Left cardiac atrium (tissue), 4 donors: ENCODE measurements at regions not wholly inside any gene's neighbourhood (a gene's known extent, or its start where the extent isn't known, plus 50 kb on each side); places are given as distances from the start of the nearest gene placed in this dataset.
A peak's percentile ranks its signal among the peaks of the same experiment; 100 is the strongest.

ENCODE experiments used
- ATAC-seq, 2 donors: fragments of 200-7000 bp; cut with Tn5 transposase; one replicate each; pipeline ENCODE4 v1.9.1; 2020; ENCODE audit warnings: mild to moderate bottlenecking in 2 of 2, moderate library complexity in 2 of 2
- DNase-seq: peaks from one replicate; pipeline ENCODE4 v3.0.0-alpha.2; 2020
- intact Hi-C, 2 donors: fragments of 100-400 bp; cut with DNase I; formaldehyde crosslinking; loops; one replicate each; pipeline versions ENCODE4 v1.14.1 to v1.15.1; 2022 to 2023
- donor health status: DM: no; HTN: yes; CAD: no.
- donor health status: DM: no; HTN: yes; CAD: no; lungs with severe emphysema.
- donor health status: DM: yes; HTN: yes; CAD: no.
- donor health status: Dilated cardiomyopathy.

- DNase-seq, result no peak
- intact Hi-C loops, result no loop called here
- ATAC-seq, result no peak
These were observed 91.6 kb downstream of the FAT3 start for GRCh38 chr11:92316106-92316809.

GRCh38 chr11:92317222-92317621, 92.6 kb downstream of the FAT3 start:
- ATAC-seq, result no peak
- intact Hi-C loops, result no loop called here

GRCh38 chr11:92317721-92318120, 93.1 kb downstream of the FAT3 start:
- intact Hi-C loops, result no loop called here
- no peak for ATAC-seq
- DNase-seq, result no peak

More at GRCh38 chr11:92317222-92317621, 92.6 kb downstream of the FAT3 start:
- DNase-seq, result no peak

- ATAC-seq (no peak), DNase-seq (no peak)
- intact Hi-C loops, result loop anchor here in 1 of 2 donors (10.0 kb wide), 1 partner anchor 563 kb away; no protein-coding TSS in a partner anchor
These were observed 97.6 kb downstream of the FAT3 start for GRCh38 chr11:92322225-92322624.

- intact Hi-C loops, result loop anchor here in 1 of 2 donors (10.0 kb wide), 1 partner anchor 560 kb away; no protein-coding TSS in a partner anchor
- DNase-seq (no peak), ATAC-seq (no peak)
These were observed 100.3 kb downstream of the FAT3 start for GRCh38 chr11:92324890-92325289.

- ATAC-seq (no peak), DNase-seq (no peak)
- intact Hi-C loops, result loop anchor here in 1 of 2 donors (10.0 kb wide), 1 partner anchor 559 kb away; no protein-coding TSS in a partner anchor
These were observed 100.8 kb downstream of the FAT3 start for GRCh38 chr11:92325416-92325815.

- DNase-seq, result no peak
- intact Hi-C loops, result loop anchor here in 1 of 2 donors (10.0 kb wide), 1 partner anchor 556 kb away; no protein-coding TSS in a partner anchor
- no peak for ATAC-seq
These were observed 104.5 kb downstream of the FAT3 start for GRCh38 chr11:92329137-92329536.

GRCh38 chr11:92329646-92330045, 105.0 kb downstream of the FAT3 start:
- ATAC-seq (peak in 1 of 2 donors; percentile 63), DNase-seq (no peak)
- intact Hi-C loops, result loop anchor here in 1 of 2 donors (10.0 kb wide), 1 partner anchor 555 kb away; no protein-coding TSS in a partner anchor

GRCh38 chr11:92330114-92330513, 105.5 kb downstream of the FAT3 start:
- DNase-seq, result no peak
- intact Hi-C loops, result no loop called here
- no peak for ATAC-seq

GRCh38 chr11:92332986-92333385, 108.4 kb downstream of the FAT3 start:
- intact Hi-C loops, result no loop called here
- DNase-seq (no peak), ATAC-seq (no peak)

- no peak for ATAC-seq
- intact Hi-C loops, result no loop called here
- DNase-seq, result no peak
These were observed 116.2 kb downstream of the FAT3 start for GRCh38 chr11:92340839-92341238.

- intact Hi-C loops, result no loop called here
- no peak for DNase-seq
- no peak for ATAC-seq
These were observed 117.6 kb downstream of the FAT3 start for GRCh38 chr11:92342034-92342720.

- ATAC-seq (no peak), DNase-seq (no peak)
- intact Hi-C loops, result no loop called here
These were observed 118.3 kb downstream of the FAT3 start for GRCh38 chr11:92342886-92343285.

GRCh38 chr11:92346220-92346619, 121.6 kb downstream of the FAT3 start:
- intact Hi-C loops, result no loop called here
- no peak for ATAC-seq
- no peak for DNase-seq

- intact Hi-C loops, result no loop called here
- ATAC-seq (no peak), DNase-seq (no peak)
These were observed 122.8 kb downstream of the FAT3 start for GRCh38 chr11:92347454-92347853.

GRCh38 chr11:92349486-92350156, 125.0 kb downstream of the FAT3 start:
- DNase-seq (no peak), ATAC-seq (no peak)
- intact Hi-C loops, result no loop called here

GRCh38 chr11:92357344-92357743, 132.7 kb downstream of the FAT3 start:
- DNase-seq (no peak), ATAC-seq (no peak)
- intact Hi-C loops, result no loop called here

- intact Hi-C loops, result no loop called here
- ATAC-seq (no peak), DNase-seq (no peak)
These were observed 133.2 kb downstream of the FAT3 start for GRCh38 chr11:92357841-92358240.

GRCh38 chr11:92361551-92361950, 136.9 kb downstream of the FAT3 start:
- ATAC-seq, result no peak
- no peak for DNase-seq
- intact Hi-C loops, result no loop called here

GRCh38 chr11:92362989-92363388, 138.4 kb downstream of the FAT3 start:
- ATAC-seq, result no peak
- no peak for DNase-seq
- intact Hi-C loops, result no loop called here
